NCI-H82 treated with DMSO at 0.1 percent for 48 hours (cell line): ENCODE measurements at regions not wholly inside any gene's neighbourhood (a gene's known extent, or its start where the extent isn't known, plus 50 kb on each side); places are given as distances from the start of the nearest gene placed in this dataset.
A peak's percentile ranks its signal among the peaks of the same experiment; 100 is the strongest.

Experiments
- DNase-seq: peaks from one replicate; lab custom pipeline; 2025; ENCODE audit not compliant: unreplicated experiment; lab: John Stamatoyannopoulos, UW

DNA sequence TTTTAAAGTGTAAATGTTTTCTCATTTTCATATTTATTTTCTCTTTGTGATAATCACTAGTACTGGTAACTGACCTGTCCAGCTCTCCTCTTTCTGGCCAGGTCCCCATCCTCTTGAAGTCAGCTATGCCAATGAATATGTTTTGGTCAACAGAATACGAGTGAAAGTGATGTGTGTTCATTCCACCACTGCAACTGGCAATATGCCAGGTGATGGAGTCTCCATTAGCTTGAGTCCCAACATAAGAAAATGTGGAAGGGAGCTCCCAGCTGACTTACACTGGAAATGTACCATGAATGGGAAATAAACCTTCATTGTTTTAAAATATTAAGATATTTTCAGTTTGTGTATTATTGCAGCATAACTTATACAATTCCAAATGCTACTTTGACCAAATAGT, 75.8 kb downstream of the CCDC34 start:
- no peak for DNase-seq

DNA sequence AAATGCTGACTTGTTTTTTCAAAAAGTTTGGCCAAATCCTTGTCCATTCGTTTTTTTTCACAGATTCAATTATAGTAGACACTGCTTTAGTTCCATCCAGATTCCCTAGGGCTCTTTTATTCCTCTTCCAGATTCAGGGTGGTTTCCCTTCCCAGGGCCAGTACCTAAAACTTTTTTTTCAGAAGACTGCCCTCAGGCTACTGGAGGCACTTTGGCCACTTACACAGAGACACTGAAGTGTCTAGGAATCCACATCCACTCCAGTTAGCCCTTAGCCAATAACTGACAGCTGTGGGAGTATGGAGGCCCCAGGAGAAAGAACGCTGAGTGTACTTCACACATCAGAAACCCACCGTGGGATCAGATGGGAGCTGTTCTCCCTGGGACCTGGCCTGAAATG, 77.3 kb downstream of the CCDC34 start:
- DNase-seq: no peak

DNA sequence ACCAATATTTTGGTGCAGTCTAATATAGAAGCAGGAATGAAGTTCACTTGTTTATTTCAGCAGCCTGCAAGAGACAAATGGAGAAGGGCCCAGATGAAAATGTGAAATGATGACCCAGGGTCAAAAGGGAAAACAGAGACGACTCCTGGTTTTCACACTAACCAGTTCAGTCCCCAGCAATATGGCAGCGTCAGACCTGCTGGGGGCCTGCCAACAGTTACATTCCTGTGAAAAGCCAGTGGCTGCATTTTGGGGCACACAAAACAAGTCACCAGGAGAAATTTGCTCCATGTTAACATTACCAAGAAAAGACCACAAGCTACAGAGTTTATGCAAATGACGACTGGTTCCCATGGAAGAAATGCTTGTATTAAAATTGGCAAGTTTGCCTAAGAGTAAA, 80.2 kb downstream of the CCDC34 start:
- DNase-seq: no peak

DNA sequence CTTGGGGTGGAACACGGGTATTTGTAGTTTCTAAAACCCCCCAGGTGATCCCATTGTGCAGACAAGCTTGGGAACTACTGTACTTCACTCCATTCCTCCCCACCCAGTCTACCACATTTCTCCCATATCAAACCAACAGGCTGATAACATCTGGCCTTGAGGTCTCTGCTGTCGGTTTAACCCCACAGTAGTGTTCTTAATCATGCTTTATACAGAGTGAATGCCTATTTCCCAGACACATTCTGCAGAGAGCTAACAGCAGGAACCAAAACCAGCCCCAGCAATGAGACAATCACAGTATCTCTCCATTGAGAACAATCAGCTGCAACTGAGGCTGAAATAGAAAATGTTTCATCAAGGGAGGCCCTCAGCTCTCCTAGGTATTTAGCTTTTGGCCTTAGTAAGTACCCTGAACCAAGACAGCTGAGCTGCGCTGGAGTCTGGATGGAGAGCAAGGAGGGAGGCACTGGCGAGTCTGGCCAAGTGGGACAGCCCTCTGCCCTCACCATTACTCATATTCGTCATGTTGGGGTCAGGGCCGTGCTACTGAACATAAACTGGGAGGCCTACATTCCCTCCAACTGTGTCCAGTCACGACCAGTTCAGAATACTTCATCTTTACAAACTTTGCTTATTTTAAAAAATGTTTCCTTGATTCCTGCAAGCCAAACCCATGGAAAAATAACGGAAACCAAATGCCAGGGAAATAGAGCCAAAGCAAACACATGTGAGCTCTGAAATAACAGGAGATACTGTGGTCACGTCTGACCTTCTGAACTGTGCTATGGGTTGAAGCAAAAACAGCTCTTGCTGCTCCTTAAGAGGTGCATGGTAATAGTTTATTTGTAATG, 81.0 kb downstream of the CCDC34 start:
- no peak for DNase-seq

DNA sequence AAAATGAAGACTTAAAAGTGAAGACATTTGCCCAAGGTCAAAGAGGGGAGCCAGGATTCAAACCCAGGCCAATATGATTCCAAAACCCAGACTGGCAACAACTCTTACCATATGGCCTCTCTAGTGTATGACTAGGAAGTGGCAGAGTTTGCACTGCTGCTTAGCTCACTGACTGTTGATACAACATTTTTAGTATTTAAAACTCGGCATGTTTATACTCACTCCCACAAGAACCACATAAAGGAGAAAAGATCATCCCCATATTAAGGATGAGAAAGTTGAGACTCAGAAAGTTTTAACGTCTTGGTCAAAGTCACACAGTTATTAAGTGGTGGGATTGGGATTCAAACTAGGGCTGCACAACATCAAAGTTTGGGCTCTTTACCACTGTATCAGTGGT, 81.7 kb downstream of the CCDC34 start:
- DNase-seq: no peak

DNA sequence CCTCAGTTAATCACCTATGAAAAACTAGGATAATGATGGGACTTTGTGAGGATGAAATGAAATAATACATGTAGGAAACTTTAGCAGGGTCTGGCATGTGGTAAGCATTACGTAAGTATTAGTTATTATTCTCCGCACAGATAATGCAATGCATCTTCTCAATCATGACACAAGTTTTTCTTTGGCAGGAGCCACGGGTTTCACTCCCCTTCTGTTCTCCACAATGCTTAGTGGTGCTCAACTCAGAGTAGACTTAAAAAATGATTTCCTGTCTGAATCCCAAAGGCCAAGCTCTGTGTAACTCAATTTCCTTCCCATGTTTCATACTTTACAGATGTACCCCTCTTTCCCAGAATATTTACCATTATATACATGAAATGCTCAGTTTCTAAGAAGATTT, 82.9 kb downstream of the CCDC34 start:
- DNase-seq: no peak

DNA sequence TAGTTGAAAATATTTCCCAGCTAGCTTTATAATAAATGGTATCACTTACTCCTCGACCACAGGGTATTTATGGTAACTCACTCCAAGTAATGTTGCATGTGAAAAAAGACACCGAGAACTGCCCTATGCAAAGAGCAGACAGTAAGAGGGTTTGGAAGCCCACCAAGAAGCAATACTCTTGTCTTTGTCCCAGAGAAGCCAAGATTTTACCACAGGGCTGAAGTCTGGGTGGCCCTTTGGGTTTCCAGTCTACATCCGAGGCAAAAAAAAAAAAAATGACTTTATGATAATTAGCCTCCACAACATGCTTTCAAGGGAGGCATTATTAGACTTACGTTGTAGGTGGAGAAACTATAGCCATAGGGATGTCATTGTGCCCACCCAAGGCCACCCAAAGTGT, 83.6 kb downstream of the CCDC34 start:
- no peak for DNase-seq

DNA sequence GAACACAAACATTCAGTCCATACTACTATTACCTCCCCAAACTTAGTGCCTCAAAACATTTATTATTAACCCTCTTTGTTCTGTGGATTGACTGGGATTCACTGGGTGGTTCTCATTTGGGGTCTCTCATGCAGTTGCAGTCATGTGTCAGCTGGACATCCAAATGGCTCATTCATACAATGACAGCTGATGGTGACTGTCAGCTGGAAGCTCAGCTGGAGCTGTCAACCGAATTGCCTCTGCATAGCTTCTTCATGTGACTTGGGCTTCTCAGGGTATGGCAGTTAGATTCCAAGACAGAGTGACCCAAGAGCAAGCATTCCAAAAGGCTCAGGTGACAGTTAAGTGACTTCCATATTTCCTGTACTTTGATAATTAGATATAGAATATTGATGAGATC, 85.2 kb downstream of the CCDC34 start:
- no peak for DNase-seq

DNA sequence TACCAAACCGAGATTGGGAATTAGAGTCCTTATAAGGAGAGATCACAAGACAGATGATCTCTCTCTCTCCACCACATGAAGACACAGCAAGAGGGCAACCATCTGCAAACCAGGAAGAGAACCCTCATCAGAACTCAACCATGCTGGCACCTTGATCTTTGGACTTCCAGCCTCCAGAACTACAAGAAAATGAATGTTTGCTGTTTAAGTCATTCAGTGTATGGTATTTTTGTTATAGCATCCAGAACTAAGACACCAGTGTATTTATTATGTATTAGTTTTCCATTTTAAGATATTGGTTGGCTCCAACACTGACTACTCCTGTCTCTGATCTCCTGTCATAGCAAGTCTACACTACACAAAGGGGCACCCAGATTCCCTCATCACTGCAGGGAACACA, 86.9 kb downstream of the CCDC34 start:
- DNase-seq: no peak

DNA sequence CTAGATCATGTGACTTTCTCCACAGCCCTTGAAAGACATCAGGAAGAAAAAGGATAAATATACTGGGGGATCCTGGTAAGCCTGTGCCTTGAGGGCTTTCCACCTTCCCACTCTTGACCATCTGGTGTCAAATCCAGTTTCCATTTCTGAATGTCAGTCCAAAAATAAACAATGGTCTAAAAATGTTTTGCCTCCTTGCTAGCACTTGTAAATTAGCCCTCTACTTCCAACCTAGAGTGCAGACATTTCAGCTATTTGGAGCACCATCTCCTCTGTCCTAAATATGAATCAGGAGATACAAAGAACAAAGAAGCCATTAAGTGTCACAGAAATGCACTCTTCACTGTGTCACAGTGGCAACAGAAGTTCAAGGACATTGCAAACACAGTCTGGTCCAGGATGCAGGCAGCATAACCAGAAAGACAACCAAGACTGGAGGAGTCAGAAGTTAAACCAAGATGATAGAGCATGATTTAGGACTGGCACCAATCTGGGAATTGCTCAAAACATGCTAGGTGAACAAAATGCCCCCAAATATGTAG, 88.1 kb downstream of the CCDC34 start:
- DNase-seq: no peak

DNA sequence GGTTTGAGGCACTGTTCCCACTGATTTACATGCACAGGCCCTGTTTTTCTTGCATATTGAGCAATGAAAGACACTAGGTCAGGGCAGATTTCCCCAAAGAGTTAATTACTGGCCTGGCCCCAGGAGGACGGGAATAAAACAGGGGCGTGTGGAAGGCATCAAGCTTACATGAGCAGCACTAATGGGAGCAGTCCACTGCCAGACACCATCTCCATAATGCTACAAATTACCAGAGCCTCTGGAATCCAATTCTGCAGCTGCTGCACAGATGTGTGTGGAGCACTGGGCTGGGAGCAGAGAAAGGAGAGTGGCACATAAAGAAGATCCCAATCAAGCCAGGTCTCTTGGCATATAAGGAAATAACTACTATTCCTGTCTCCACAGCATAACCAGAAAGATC, 96.9 kb downstream of the CCDC34 start:
- DNase-seq: no peak

DNA sequence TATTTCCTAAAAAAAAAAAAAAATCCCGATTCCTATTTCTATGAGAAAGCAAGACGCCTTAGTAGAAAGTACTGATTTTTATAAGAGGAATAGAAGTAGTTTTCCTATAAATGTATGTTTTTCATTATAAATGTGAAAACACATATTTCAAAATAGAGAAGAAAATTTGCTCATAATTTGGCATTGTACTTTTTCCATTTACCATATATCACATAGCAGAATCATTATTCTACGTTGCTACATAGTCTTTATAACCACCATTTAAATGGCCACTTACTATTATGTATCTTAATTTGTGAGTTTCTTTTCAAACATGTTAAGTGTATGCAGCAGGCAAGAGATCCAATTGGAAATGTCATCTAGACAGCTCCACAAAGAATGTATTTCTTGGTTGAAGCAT, 99.0 kb downstream of the CCDC34 start:
- no peak for DNase-seq

DNA sequence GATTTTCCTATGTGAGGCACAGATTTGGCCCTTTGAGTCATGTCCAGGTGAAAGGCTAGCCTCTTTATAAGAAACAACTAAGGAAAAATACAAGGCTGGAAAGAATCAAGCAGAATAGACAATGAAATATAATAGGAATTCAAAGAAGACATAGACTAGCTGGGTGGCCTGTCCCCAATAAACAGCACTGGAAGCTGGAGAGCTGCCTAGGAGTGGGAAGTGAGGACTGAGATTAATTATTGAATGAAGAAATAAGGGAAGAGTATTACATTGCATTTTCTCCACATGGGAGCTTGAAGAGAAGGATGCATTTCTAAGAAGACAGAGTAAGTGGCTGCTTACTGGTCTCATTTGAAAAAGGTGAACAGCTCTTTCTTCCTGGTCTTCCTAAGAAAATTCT, 100.0 kb downstream of the CCDC34 start:
- DNase-seq: no peak

DNA sequence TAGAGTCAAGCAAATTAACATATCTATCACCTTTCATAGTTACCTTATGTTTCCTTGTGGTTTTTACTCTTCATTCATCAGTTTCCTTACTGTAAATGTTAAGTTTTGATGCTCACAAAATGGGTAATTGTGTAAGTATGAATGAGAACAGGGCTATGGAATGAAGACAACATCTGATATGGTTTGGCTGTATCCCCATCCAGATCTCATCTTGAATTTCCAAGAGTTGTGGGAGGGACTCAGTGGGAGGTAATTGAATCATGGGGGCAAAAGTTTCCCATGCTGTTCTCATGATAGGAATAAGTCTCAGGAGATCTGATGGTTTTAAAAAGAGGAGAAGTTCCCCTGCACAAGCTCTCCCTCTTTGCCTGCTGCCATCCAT, 107.6 kb downstream of the CCDC34 start:
- DNase-seq: no peak

DNA sequence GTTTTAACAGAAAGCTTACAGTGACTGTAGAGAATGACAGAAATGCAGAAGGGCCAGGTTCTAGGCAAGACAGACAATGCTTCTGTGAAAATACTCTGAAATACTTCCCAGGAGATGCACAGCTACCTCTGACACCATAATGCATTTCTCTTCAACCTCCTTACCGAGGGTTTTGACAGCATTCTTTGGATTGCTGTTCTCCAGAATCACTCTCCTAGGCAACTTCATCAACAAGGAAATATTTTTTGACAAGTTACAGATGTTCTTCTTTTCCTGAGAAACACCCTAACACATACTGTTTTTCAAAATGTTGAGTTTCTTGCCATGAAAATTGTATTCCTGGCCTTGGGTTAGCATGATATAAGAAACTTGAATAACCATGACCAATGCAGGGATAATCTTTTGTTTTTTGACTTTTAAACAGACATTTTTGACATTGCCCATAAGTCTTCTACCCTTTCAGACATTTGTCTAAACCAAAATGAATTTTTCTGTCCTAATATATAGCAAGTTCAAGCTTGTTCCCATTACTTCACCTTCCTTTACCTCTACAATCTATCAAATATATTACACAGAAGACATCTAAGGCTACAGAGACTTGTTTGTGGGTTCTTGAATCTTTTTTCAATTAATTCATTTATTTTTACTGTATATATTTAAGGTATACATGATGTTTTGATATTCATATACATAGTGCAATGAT, 108.1 kb downstream of the CCDC34 start:
- DNase-seq: no peak

DNA sequence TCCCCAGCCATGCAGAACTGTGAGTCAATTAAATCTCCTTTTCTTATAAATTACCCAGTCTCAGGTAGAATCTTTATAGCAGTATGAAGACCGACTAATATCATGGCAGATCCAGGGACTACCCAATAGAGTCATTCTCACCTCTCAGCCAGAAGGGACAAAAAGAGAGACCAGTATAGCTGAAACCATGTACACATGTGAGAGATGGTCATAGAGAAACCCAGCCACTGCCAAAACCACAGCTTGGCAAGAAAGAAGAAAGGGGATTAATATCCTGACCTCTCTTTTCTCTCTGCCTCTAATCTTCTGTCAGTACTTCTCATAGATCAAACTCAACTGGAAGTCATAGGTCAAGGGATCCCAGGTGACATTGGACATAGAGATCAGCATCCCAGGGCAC, 109.8 kb downstream of the CCDC34 start:
- no peak for DNase-seq

DNA sequence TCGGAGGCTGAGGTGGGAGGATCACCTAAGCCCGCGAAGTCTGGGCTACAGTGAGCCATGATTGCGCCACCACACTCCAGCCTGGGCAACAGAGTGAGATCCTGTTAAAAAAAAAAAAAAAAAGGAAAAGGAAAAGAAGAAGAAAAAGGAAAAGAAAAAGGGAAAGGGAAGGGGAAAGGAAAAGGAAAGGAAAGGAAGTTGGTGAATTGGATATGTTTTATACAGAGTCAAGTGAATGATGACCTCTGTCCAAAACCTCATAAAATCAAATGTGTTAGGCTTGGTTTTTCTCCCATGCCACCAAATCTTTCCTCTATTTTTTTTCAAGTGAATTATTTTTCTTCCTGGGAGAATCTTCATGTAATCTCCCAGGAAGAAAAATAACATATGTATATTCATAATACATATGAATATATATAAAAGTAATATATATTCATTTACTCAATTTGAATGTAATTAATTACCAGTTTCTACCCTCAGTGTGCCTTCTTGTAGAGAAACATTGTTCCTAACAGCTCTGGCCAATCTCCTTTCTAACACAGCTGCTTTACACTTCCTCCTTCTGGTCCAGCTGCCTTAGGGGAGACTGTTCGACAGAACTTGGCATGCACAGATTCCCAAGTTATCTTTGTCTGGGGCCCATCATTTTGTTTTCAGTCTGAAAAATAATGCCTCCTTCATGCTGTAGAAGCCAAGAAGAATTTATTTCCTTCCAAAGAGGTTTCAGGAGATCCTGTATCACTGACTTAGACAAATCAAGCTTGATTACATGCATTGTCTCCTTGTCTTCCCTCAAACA, 111.9 kb downstream of the CCDC34 start:
- no peak for DNase-seq

DNA sequence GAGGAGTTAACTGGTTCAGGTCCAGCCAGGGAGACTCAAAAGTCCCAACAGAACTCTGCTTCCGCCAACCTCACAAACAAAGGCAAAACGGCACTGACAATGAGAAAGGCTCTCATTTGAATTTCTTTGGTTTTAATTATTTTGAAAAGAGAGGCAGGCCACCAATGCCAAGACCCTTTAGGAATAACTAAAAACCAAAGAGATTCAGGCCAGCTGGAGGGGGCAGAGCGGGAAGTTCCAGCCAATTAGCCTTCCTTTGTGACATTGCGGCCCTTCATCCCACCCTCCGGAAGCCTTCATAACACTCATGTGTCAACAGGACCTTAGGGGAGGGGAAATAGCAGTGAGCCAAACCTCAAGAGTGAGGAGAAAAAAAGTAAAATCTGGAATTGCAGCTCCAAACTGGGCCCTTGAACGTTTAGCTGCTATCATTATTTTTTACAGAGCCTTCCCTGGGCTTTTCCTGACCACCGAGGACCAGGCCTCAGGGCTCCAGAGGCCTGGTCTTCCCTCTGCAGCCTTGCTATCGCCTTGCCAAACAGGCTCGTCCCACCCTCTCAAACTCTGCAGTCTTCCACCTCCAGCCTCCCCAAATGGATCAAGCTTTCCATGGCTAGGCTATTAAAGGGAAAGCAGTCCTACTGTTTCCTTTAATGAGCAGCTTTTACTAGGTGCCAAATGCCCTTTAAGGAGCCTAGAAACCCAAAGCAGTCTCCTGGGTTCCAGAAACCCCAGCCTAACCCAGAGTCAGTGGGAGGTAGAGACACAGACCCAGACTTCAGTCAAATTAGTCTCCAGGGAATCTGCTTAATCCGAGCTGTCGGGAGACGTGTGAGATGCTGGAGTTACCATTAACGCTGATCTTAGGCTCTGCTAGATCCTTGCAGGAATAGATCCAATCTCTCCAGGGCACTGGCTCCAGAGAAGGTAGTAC, 114.2 kb downstream of the CCDC34 start:
- DNase-seq: peak; percentile 49

DNA sequence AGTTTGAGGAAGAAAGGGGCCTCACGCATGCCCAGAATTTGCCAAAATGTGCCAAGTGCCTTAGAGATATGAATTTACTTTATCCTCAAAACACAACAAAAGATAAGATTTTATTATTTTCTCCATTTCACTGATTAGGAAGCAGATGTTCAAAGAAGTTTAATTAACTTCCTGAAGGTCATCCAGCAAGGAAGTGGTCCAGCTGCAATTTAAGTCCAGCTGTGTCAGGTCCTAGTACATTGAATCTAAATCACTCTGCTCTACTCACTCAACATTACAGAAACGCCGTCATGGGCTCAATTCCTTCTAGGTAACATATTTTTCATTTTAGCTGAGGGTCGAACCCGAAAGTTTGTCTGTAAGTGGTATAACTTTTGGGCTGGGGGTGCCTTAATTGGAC, 115.4 kb downstream of the CCDC34 start:
- DNase-seq: no peak

DNA sequence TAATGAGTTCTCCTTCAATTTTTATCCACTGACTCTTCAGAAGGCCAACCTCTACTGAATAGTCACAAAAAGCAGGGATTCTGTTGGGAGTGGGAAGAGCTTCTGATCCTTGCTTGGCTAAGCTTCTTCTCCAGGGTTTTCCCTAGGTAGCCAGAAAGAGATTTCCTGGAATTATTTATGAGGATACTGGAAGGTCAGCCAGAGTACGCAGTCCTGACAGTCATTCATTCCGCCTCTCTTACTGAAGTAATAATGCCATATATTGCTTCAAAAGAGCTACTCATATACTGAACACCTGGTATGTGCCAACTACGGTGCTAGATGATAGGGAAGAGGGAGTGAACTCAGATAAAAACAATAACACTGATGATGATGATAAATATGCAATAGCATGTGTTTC, 116.1 kb downstream of the CCDC34 start:
- no peak for DNase-seq

DNA sequence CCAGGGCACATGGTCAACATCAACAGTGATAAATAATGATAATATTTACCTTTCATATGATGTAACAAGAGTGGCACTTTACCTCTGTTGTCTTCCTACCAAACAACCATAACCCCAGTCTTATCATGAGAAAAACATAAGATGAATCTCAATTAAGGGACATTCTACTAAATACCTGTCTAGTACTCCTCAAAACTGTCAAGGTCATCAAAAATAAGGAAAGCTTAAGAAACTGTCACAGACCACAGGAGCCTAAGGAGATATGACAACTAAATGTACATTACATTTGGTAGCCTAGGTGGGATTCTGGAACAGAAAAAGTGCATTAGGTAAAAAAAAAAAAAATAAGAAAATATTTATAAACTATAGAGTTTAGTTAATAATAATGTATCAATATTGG, 118.1 kb downstream of the CCDC34 start:
- no peak for DNase-seq
